Bronchial epithelial cell (primary cell): ENCODE measurements at regions not wholly inside any gene's neighbourhood (a gene's known extent, or its start where the extent isn't known, plus 50 kb on each side); places are given as distances from the start of the nearest gene placed in this dataset.

Source experiments
- DNase-seq: peaks from one replicate; pipeline ENCODE4 v3.0.0-alpha.2; 2010; ENCODE audit warnings: low read depth
- FAIRE-seq: peaks from 2 replicates; lab custom pipeline; 2011; peaks lifted over from hg19 to GRCh38; lab: Jason Lieb, UNC
- H3K27me3 ChIP-seq: 2 replicates; pipeline ENCODE4 v1.5.1; 2011; ENCODE audit warnings: low read length; ENCODE audit not compliant: control insufficient read depth, insufficient read depth
- H3K36me3 ChIP-seq: 2 replicates; pipeline ENCODE4 v1.5.1; 2011; ENCODE audit warnings: low read length; ENCODE audit not compliant: control insufficient read depth, insufficient read depth
- H3K4me3 ChIP-seq: 2 replicates; pipeline ENCODE4 v1.5.1; 2011; ENCODE audit warnings: mild to moderate bottlenecking, low read depth, low read length, control low read depth
- TF ChIP-seq, protein P1 (sequence below): IDR thresholded peaks from 2 replicates; pipeline ENCODE4 v1.5.1; 2011; ENCODE audit warnings: mild to moderate bottlenecking, moderate library complexity, low read length, control low read depth, inconsistent platforms; ENCODE audit not compliant: insufficient read depth, severe bottlenecking

DNA sequence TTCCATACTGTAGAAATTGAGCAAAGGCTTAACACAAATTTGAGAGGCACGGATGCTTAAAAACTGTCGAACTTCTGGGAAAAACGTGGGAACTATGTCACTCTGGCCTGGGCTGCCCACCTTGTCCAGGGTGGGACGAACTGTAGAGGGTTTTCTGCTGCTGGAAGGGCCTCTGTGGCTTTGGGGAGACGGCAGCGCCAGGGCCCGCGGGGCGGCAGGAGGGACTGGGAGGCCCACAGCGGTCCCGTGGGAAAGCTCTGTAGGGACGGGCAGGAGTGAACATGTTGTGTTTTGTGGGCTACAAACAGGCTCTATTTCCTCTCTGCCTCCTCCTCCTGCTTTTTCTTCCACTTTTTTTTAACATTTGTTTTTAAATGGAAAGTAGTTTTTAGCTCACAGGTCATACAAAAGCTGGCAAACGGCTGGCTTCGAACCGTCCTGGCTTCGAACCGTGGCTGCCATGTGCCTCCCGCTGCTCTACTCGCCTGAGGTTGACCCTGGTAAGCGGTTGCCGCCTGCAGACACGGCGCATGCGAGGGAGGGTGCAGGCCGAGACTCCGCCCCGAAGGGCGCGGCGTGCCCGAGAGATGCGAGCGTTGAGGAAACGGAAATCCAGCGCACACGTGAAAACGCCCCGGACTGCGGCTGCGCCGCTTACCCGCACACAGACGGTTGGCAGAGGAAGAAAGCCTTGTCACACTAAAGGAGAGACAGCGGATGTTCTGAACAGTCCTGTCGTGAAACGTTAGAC lies 382.3 kb upstream of the ZFP42 start:
- no peaks in the 10 kb centered on the region for H3K36me3 ChIP-seq
- FAIRE-seq (no peak), DNase-seq (no peak)
- no peak overlapping the region for H3K4me3 ChIP-seq
- no peaks in the 10 kb centered on the region for H3K27me3 ChIP-seq
- TF ChIP-seq, protein P1, sequence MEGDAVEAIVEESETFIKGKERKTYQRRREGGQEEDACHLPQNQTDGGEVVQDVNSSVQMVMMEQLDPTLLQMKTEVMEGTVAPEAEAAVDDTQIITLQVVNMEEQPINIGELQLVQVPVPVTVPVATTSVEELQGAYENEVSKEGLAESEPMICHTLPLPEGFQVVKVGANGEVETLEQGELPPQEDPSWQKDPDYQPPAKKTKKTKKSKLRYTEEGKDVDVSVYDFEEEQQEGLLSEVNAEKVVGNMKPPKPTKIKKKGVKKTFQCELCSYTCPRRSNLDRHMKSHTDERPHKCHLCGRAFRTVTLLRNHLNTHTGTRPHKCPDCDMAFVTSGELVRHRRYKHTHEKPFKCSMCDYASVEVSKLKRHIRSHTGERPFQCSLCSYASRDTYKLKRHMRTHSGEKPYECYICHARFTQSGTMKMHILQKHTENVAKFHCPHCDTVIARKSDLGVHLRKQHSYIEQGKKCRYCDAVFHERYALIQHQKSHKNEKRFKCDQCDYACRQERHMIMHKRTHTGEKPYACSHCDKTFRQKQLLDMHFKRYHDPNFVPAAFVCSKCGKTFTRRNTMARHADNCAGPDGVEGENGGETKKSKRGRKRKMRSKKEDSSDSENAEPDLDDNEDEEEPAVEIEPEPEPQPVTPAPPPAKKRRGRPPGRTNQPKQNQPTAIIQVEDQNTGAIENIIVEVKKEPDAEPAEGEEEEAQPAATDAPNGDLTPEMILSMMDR = no peak

DNA sequence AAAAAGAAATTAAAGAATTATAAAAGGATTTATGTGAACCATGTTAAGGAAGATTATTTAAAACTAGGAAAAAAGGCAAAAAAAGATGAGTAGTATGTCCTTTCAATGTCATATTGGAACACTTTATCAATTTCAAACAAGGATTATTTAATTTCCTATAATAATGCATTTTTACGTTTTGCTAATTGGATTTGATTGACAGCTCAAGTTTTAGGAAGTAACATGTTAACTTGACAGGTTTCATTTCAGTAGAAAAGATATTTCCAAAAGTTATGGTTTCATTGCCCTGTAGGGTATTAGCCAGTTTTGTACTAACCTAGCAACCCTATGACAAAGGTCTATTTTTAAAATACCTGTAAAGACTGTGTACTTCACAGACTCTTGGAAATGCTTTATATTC lies 379.6 kb upstream of the ZFP42 start:
- Histone ChIP-seq H3K36me3 (no peaks in the 10 kb centered on the region), H3K27me3 (no peaks in the 10 kb centered on the region), H3K4me3 (no peak overlapping the region)
- DNase-seq (no peak), FAIRE-seq (no peak)
- TF ChIP-seq, protein P1 = no peak

DNA sequence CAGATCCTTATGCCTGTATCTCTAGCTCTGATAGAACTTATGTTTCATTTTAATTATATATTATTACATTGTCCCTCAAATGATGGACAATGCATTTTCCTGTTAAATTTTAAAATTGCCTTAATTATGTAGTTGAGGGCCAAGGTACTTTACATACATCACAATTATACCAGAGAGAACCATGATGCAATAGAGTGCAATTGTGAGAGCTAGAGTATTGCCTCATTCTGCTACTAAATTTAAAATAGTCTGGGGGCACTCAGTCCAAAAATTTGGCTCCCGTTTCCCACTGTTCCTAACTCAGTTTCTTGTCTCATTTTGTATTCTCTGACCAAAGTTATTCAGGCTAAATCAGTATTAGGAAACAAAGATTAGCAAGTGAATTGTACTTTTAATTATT lies 378.5 kb upstream of the ZFP42 start:
- no peaks in the 10 kb centered on the region for H3K36me3 ChIP-seq
- H3K27me3 ChIP-seq = no peaks in the 10 kb centered on the region
- FAIRE-seq = no peak
- DNase-seq = no peak
- TF ChIP-seq, protein P1 = no peak
- H3K4me3 ChIP-seq = no peak overlapping the region

DNA sequence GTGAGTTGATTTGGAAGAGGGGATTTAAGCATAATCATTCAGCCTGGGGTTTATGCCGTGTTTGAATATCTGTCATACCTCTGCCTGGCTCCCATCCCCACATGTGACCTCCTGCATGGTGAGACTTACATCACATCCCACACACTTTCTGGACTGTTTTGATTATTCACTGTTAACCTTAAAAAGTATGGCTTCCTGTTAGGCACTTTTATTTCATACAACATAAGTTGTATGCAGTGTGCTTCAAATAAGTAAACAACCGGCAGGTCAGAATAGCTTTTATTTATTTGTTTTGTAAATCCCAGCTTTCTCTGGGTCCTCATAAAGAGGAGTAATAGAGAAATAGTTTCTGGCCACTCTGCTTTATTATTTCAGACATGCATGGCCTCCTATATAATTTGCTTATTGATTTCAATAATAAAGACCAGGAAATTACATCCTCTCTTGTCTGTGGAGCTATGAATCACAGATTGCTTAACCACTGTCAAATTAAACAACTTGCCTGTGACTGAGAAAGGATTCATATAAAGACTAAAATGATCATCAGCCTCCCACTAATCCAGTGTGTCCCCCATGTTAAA lies 376.8 kb upstream of the ZFP42 start:
- TF ChIP-seq, protein P1 = no peak
- H3K36me3 ChIP-seq = no peaks in the 10 kb centered on the region
- no peaks in the 10 kb centered on the region for H3K27me3 ChIP-seq
- FAIRE-seq (no peak), DNase-seq (peak; percentile 89)
- no peak overlapping the region for H3K4me3 ChIP-seq

DNA sequence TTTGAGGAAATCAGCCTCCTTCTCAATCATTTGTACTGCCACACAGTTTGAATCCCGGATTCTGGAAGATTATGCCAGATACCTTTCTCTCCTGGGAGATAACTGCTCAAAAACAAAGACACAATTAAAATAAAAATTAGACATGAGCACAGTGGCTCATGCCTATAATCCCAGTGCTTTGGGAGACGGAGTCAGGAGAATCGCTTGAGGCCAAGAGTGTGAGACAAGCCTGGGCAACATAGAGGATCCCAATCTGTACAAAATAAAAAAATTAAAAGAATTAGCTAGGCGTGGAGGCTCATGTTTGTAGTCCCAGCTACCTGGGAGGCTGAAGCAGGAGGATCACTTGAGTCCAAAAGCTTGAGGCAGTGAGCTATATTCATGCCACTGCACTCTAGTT lies 376.3 kb upstream of the ZFP42 start:
- TF ChIP-seq, protein P1 = no peak
- H3K36me3 ChIP-seq = no peaks in the 10 kb centered on the region
- no peak for DNase-seq
- H3K27me3 ChIP-seq = no peaks in the 10 kb centered on the region
- FAIRE-seq = no peak
- H3K4me3 ChIP-seq = no peak overlapping the region
